HG03175 (cell line): ENCODE measurements at regions not wholly inside any gene's neighbourhood (a gene's known extent, or its start where the extent isn't known, plus 50 kb on each side); places are given as distances from the start of the nearest gene placed in this dataset.
"Not testable (repeated sequence)": the region's sequence is repeated elsewhere in the genome, so short reads cannot be mapped to it uniquely, and the experiment has no call there.

Source experiments
- ATAC-seq: cut with Tn5 transposase; IDR thresholded peaks from one replicate; pipeline ENCODE4 v1.9.1; 2021; ENCODE audit warnings: mild to moderate bottlenecking, moderate library complexity; ENCODE audit not compliant: unreplicated experiment

GRCh38 chr3:164007765-164008164 is 1070.5 kb downstream of the SI start:
- ATAC-seq, result no peak

- no peak for ATAC-seq
Observed at GRCh38 chr3:164004205-164004604, 1074.1 kb downstream of the SI start.

- not testable (repeated sequence) for ATAC-seq
Observed at GRCh38 chr3:164003016-164003415, 1075.3 kb downstream of the SI start.

GRCh38 chr3:163983940-163984339 is 1094.4 kb downstream of the SI start:
- ATAC-seq, result no peak

GRCh38 chr3:163971861-163972260 is 1106.4 kb downstream of the SI start:
- no peak for ATAC-seq

GRCh38 chr3:163957072-163957471 is 1121.2 kb downstream of the SI start:
- no peak for ATAC-seq

- no peak for ATAC-seq
Observed at GRCh38 chr3:163953526-163953925, 1124.8 kb downstream of the SI start.

- ATAC-seq, result no peak
Observed at GRCh38 chr3:163952499-163952898, 1125.8 kb downstream of the SI start.

GRCh38 chr3:163951397-163951987 is 1126.8 kb downstream of the SI start:
- ATAC-seq, result no peak

GRCh38 chr3:163946785-163947184 is 1131.5 kb downstream of the SI start:
- no peak for ATAC-seq

GRCh38 chr3:163943664-163944063 is 1134.6 kb downstream of the SI start:
- ATAC-seq, result no peak

- ATAC-seq, result no peak
Observed at GRCh38 chr3:163939926-163940325, 1138.4 kb downstream of the SI start.

- ATAC-seq, result no peak
Observed at GRCh38 chr3:163936543-163936942, 1141.8 kb downstream of the SI start.

- no peak for ATAC-seq
Observed at GRCh38 chr3:163935411-163935810, 1142.9 kb downstream of the SI start.

GRCh38 chr3:163929069-163929652 is 1149.1 kb downstream of the SI start:
- no peak for ATAC-seq

- no peak for ATAC-seq
Observed at GRCh38 chr3:163927521-163927920, 1150.8 kb downstream of the SI start.

GRCh38 chr3:163924600-163924999 is 1153.7 kb downstream of the SI start:
- no peak for ATAC-seq

GRCh38 chr3:163919154-163919553 is 1159.1 kb downstream of the SI start:
- no peak for ATAC-seq

GRCh38 chr3:163916596-163917560 is 1161.4 kb downstream of the SI start:
- no peak for ATAC-seq

GRCh38 chr3:163915280-163915679 is 1163.0 kb downstream of the SI start:
- no peak for ATAC-seq

- ATAC-seq, result no peak
Observed at GRCh38 chr3:163914567-163914966, 1163.7 kb downstream of the SI start.

GRCh38 chr3:163891771-163892170 is 1186.5 kb downstream of the SI start:
- ATAC-seq, result no peak
